HG03025 (cell line): ENCODE measurements at regions not wholly inside any gene's neighbourhood (a gene's known extent, or its start where the extent isn't known, plus 50 kb on each side); places are given as distances from the start of the nearest gene placed in this dataset.

Experiments
- ATAC-seq: cut with Tn5 transposase; IDR thresholded peaks from one replicate; pipeline ENCODE4 v1.9.1; 2021; ENCODE audit warnings: mild to moderate bottlenecking, moderate library complexity; ENCODE audit not compliant: unreplicated experiment, low FRiP score

- no peak for ATAC-seq
Observed at GRCh38 chr4:128573781-128574508, 235.6 kb upstream of the JADE1 start.

- ATAC-seq, result no peak
Observed at GRCh38 chr4:128572778-128573241, 236.7 kb upstream of the JADE1 start.

- ATAC-seq, result no peak
Observed at GRCh38 chr4:128571747-128572146, 237.8 kb upstream of the JADE1 start.

GRCh38 chr4:128570387-128570975, 239.0 kb upstream of the JADE1 start:
- ATAC-seq, result no peak

GRCh38 chr4:128566693-128567092, 242.8 kb upstream of the JADE1 start:
- ATAC-seq, result no peak

- no peak for ATAC-seq
Observed at GRCh38 chr4:128565565-128566186, 243.8 kb upstream of the JADE1 start.

GRCh38 chr4:128565054-128565453, 244.4 kb upstream of the JADE1 start:
- ATAC-seq, result no peak

GRCh38 chr4:128564081-128564630, 245.3 kb upstream of the JADE1 start:
- no peak for ATAC-seq

- no peak for ATAC-seq
Observed at GRCh38 chr4:128560754-128561495, 248.6 kb upstream of the JADE1 start.

GRCh38 chr4:128558896-128559679, 250.4 kb upstream of the JADE1 start:
- ATAC-seq, result no peak

- ATAC-seq, result no peak
Observed at GRCh38 chr4:128556756-128557155, 252.7 kb upstream of the JADE1 start.

- ATAC-seq, result no peak
Observed at GRCh38 chr4:128553686-128554515, 255.6 kb upstream of the JADE1 start.

GRCh38 chr4:128552586-128552907, 257.0 kb upstream of the JADE1 start:
- no peak for ATAC-seq

GRCh38 chr4:128551280-128551679, 258.2 kb upstream of the JADE1 start:
- no peak for ATAC-seq

GRCh38 chr4:128550060-128550459, 259.4 kb upstream of the JADE1 start:
- no peak for ATAC-seq

- no peak for ATAC-seq
Observed at GRCh38 chr4:128549636-128550035, 259.9 kb upstream of the JADE1 start.

- ATAC-seq, result no peak
Observed at GRCh38 chr4:128548381-128548780, 260.8 kb upstream of the PGRMC2 start.

- ATAC-seq, result no peak
Observed at GRCh38 chr4:128544272-128544671, 256.7 kb upstream of the PGRMC2 start.

GRCh38 chr4:128543696-128544095, 256.1 kb upstream of the PGRMC2 start:
- no peak for ATAC-seq
